ENCODE measurements at regions not wholly inside any gene's neighbourhood (a gene's known extent, or its start where the extent isn't known, plus 50 kb on each side); places are given as distances from the start of the nearest gene placed in this dataset.

- intact Hi-C loops (cut with micrococcal nuclease), result no loop called here
- no peaks in the 10 kb centered on the region for H3K9me3 Mint-ChIP-seq
- no peaks in the 10 kb centered on the region for H3K36me3 Mint-ChIP-seq (ENCODE audit: low read depth)
- H3K4me1 Mint-ChIP-seq (ENCODE audit: low read depth), result no peaks in the 10 kb centered on the region
- DNase-seq (ENCODE audit: low spot score), result no peak
- peaks cover 4% of the 10 kb centered on the region for H3K27me3 Mint-ChIP-seq (ENCODE audit: low read depth)
- H3K4me3 Mint-ChIP-seq (ENCODE audit: low read depth), result no peak overlapping the region
- no peak overlapping the region for H3K27ac Mint-ChIP-seq
These were observed 83.6 kb upstream of the TMEM72 start for GRCh38 chr10:44827431-44828006.

- Mint-ChIP-seq H3K4me3 (ENCODE audit: low read depth) (no peak overlapping the region), H3K4me1 (ENCODE audit: low read depth) (no peaks in the 10 kb centered on the region), H3K27ac (no peak overlapping the region), H3K9me3 (no peaks in the 10 kb centered on the region), H3K36me3 (ENCODE audit: low read depth) (no peaks in the 10 kb centered on the region), H3K27me3 (ENCODE audit: low read depth) (peaks cover 4% of the 10 kb centered on the region)
- DNase-seq (ENCODE audit: low spot score), result no peak
- intact Hi-C loops (cut with micrococcal nuclease), result no loop called here
These were observed 82.5 kb upstream of the TMEM72 start for GRCh38 chr10:44828508-44829142.

GRCh38 chr10:44829426-44829825, 81.7 kb upstream of the TMEM72 start:
- Mint-ChIP-seq H3K36me3 (ENCODE audit: low read depth) (no peaks in the 10 kb centered on the region), H3K4me3 (ENCODE audit: low read depth) (no peak overlapping the region), H3K9me3 (no peaks in the 10 kb centered on the region), H3K27me3 (ENCODE audit: low read depth) (peaks cover 4% of the 10 kb centered on the region), H3K27ac (no peak overlapping the region), H3K4me1 (ENCODE audit: low read depth) (no peaks in the 10 kb centered on the region)
- no peak for DNase-seq (ENCODE audit: low spot score)
- intact Hi-C loops (cut with micrococcal nuclease), result no loop called here

- Mint-ChIP-seq H3K9me3 (no peaks in the 10 kb centered on the region), H3K27me3 (ENCODE audit: low read depth) (peaks cover 4% of the 10 kb centered on the region), H3K36me3 (ENCODE audit: low read depth) (no peaks in the 10 kb centered on the region), H3K4me3 (ENCODE audit: low read depth) (no peak overlapping the region), H3K27ac (no peak overlapping the region), H3K4me1 (ENCODE audit: low read depth) (no peaks in the 10 kb centered on the region)
- DNase-seq (ENCODE audit: low spot score), result no peak
- intact Hi-C loops (cut with micrococcal nuclease), result no loop called here
These were observed 81.1 kb upstream of the TMEM72 start for GRCh38 chr10:44830022-44830421.

GRCh38 chr10:44831581-44831980, 79.6 kb upstream of the TMEM72 start:
- intact Hi-C loops (cut with micrococcal nuclease), result no loop called here
- Mint-ChIP-seq H3K4me1 (ENCODE audit: low read depth) (no peaks in the 10 kb centered on the region), H3K4me3 (ENCODE audit: low read depth) (no peak overlapping the region), H3K27me3 (ENCODE audit: low read depth) (peaks cover 4% of the 10 kb centered on the region), H3K9me3 (no peaks in the 10 kb centered on the region), H3K36me3 (ENCODE audit: low read depth) (no peaks in the 10 kb centered on the region), H3K27ac (no peak overlapping the region)
- no peak for DNase-seq (ENCODE audit: low spot score)

GRCh38 chr10:44832595-44833390, 78.3 kb upstream of the TMEM72 start:
- Mint-ChIP-seq H3K27ac (no peak overlapping the region), H3K9me3 (no peaks in the 10 kb centered on the region), H3K27me3 (ENCODE audit: low read depth) (peaks cover 4% of the 10 kb centered on the region), H3K4me1 (ENCODE audit: low read depth) (no peaks in the 10 kb centered on the region), H3K4me3 (ENCODE audit: low read depth) (no peak overlapping the region), H3K36me3 (ENCODE audit: low read depth) (no peaks in the 10 kb centered on the region)
- intact Hi-C loops (cut with micrococcal nuclease), result no loop called here
- DNase-seq (ENCODE audit: low spot score), result no peak

- intact Hi-C loops (cut with micrococcal nuclease), result no loop called here
- H3K27me3 Mint-ChIP-seq (ENCODE audit: low read depth), result peaks cover 4% of the 10 kb centered on the region
These were observed 77.0 kb upstream of the TMEM72 start for GRCh38 chr10:44834131-44834530.

GRCh38 chr10:44835300-44835699, 75.8 kb upstream of the TMEM72 start:
- Mint-ChIP-seq H3K4me3 (ENCODE audit: low read depth) (no peak overlapping the region), H3K9me3 (no peaks in the 10 kb centered on the region), H3K27ac (no peak overlapping the region), H3K4me1 (ENCODE audit: low read depth) (no peaks in the 10 kb centered on the region), H3K36me3 (ENCODE audit: low read depth) (no peaks in the 10 kb centered on the region), H3K27me3 (ENCODE audit: low read depth) (peaks cover 4% of the 10 kb centered on the region)
- intact Hi-C loops (cut with micrococcal nuclease), result no loop called here
- no peak for DNase-seq (ENCODE audit: low spot score)

More at GRCh38 chr10:44834131-44834530, 77.0 kb upstream of the TMEM72 start:
- Mint-ChIP-seq H3K9me3 (no peaks in the 10 kb centered on the region), H3K27ac (no peak overlapping the region), H3K4me3 (ENCODE audit: low read depth) (no peak overlapping the region), H3K4me1 (ENCODE audit: low read depth) (no peaks in the 10 kb centered on the region), H3K36me3 (ENCODE audit: low read depth) (no peaks in the 10 kb centered on the region)
- DNase-seq (ENCODE audit: low spot score), result no peak

- intact Hi-C loops (cut with micrococcal nuclease), result no loop called here
- H3K4me1 Mint-ChIP-seq (ENCODE audit: low read depth), result no peaks in the 10 kb centered on the region
- H3K9me3 Mint-ChIP-seq, result no peaks in the 10 kb centered on the region
- no peaks in the 10 kb centered on the region for H3K36me3 Mint-ChIP-seq (ENCODE audit: low read depth)
- no peak overlapping the region for H3K4me3 Mint-ChIP-seq (ENCODE audit: low read depth)
- no peak for DNase-seq (ENCODE audit: low spot score)
- peaks cover 1% of the 10 kb centered on the region for H3K27me3 Mint-ChIP-seq (ENCODE audit: low read depth)
- H3K27ac Mint-ChIP-seq, result no peak overlapping the region
These were observed 67.7 kb upstream of the TMEM72 start for GRCh38 chr10:44843484-44843883.

GRCh38 chr10:44845361-44846175, 65.6 kb upstream of the TMEM72 start:
- no peak for DNase-seq (ENCODE audit: low spot score)
- intact Hi-C loops (cut with micrococcal nuclease), result no loop called here
- no peak overlapping the region for H3K4me3 Mint-ChIP-seq (ENCODE audit: low read depth)
- no peaks in the 10 kb centered on the region for H3K9me3 Mint-ChIP-seq
- no peaks in the 10 kb centered on the region for H3K4me1 Mint-ChIP-seq (ENCODE audit: low read depth)
- no peak overlapping the region for H3K27ac Mint-ChIP-seq
- peaks cover 1% of the 10 kb centered on the region for H3K27me3 Mint-ChIP-seq (ENCODE audit: low read depth)
- H3K36me3 Mint-ChIP-seq (ENCODE audit: low read depth), result no peaks in the 10 kb centered on the region

- H3K9me3 Mint-ChIP-seq, result no peaks in the 10 kb centered on the region
- H3K36me3 Mint-ChIP-seq (ENCODE audit: low read depth), result no peaks in the 10 kb centered on the region
- no peak overlapping the region for H3K27ac Mint-ChIP-seq
- no peak overlapping the region for H3K4me3 Mint-ChIP-seq (ENCODE audit: low read depth)
- no peaks in the 10 kb centered on the region for H3K4me1 Mint-ChIP-seq (ENCODE audit: low read depth)
- no peak for DNase-seq (ENCODE audit: low spot score)
- intact Hi-C loops (cut with micrococcal nuclease), result no loop called here
- H3K27me3 Mint-ChIP-seq (ENCODE audit: low read depth), result no peaks in the 10 kb centered on the region
These were observed 64.0 kb upstream of the TMEM72 start for GRCh38 chr10:44847110-44847509.

- H3K9me3 Mint-ChIP-seq, result no peaks in the 10 kb centered on the region
These were observed 62.9 kb upstream of the TMEM72 start for GRCh38 chr10:44848211-44848610.

More at GRCh38 chr10:44848211-44848610, 62.9 kb upstream of the TMEM72 start:
- Mint-ChIP-seq H3K27me3 (ENCODE audit: low read depth) (no peaks in the 10 kb centered on the region), H3K4me1 (ENCODE audit: low read depth) (no peaks in the 10 kb centered on the region), H3K36me3 (ENCODE audit: low read depth) (no peaks in the 10 kb centered on the region), H3K27ac (no peak overlapping the region), H3K4me3 (ENCODE audit: low read depth) (no peak overlapping the region)
- no peak for DNase-seq (ENCODE audit: low spot score)
- intact Hi-C loops (cut with micrococcal nuclease), result no loop called here
